PC-3 (cell line): ENCODE measurements at regions not wholly inside any gene's neighbourhood (a gene's known extent, or its start where the extent isn't known, plus 50 kb on each side); places are given as distances from the start of the nearest gene placed in this dataset.

Experiments used
- EZH2 ChIP-seq: fragments of 300-600 bp; sonication (generic); IDR thresholded peaks from one replicate; pipeline ENCODE4 v1.6.1; 2017; ENCODE audit warnings: antibody characterized with exemption, mild to moderate bottlenecking, low read length; ENCODE audit not compliant: unreplicated experiment
- EZH2phosphoT487 ChIP-seq: fragments of 300-600 bp; sonication (generic); IDR thresholded peaks from 2 replicates; pipeline ENCODE4 v1.6.1; 2018; ENCODE audit warnings: mild to moderate bottlenecking, antibody characterized with exemption, low read length, borderline replicate concordance
- TF ChIP-seq, protein P1 (sequence below): fragments of 300-600 bp; sonication (generic); conservative IDR thresholded peaks from 2 replicates; pipeline ENCODE4 v1.5.1; 2017; ENCODE audit warnings: antibody characterized with exemption, low read depth, mild to moderate bottlenecking, low read length

DNA sequence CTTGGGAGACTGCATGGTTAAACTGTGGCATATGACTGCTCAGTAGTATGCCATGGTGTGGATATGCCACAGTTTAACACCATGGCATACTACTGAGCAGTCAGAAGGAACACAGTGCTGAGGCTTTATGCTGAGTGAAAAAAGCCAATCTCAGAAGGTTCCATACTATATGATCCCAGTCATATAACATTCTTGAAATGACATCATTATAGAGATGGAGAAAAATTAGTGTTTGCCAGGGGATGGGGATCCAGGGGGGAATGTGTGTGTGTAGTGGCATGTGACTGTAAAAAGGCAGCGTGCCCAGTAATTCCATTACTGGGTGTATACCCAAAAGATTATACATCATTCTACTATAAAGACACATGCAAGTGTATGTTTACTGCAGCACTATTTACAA, 85.8 kb downstream of the FOXF2 start:
- TF ChIP-seq, protein P1, sequence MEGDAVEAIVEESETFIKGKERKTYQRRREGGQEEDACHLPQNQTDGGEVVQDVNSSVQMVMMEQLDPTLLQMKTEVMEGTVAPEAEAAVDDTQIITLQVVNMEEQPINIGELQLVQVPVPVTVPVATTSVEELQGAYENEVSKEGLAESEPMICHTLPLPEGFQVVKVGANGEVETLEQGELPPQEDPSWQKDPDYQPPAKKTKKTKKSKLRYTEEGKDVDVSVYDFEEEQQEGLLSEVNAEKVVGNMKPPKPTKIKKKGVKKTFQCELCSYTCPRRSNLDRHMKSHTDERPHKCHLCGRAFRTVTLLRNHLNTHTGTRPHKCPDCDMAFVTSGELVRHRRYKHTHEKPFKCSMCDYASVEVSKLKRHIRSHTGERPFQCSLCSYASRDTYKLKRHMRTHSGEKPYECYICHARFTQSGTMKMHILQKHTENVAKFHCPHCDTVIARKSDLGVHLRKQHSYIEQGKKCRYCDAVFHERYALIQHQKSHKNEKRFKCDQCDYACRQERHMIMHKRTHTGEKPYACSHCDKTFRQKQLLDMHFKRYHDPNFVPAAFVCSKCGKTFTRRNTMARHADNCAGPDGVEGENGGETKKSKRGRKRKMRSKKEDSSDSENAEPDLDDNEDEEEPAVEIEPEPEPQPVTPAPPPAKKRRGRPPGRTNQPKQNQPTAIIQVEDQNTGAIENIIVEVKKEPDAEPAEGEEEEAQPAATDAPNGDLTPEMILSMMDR = no peak
- TF ChIP-seq EZH2phosphoT487 = no peak
- TF ChIP-seq EZH2 = no peak
